OCI-LY1 (cell line): ENCODE measurements at regions not wholly inside any gene's neighbourhood (a gene's known extent, or its start where the extent isn't known, plus 50 kb on each side); places are given as distances from the start of the nearest gene placed in this dataset.

ENCODE experiments used
- CTCF ChIP-seq: fragments of 200-600 bp; sonication (generic), shearing (Covaris generic); IDR thresholded peaks from 2 replicates; pipeline ENCODE4 v1.5.1; 2017; ENCODE audit warnings: mild to moderate bottlenecking, antibody characterized with exemption, low read length, moderate library complexity, mixed read lengths
- EZH2 ChIP-seq: fragments of 200-600 bp; sonication (generic), shearing (Covaris generic); IDR thresholded peaks from 2 replicates; pipeline ENCODE4 v1.8.0; 2017; ENCODE audit warnings: borderline replicate concordance, mixed run types, mild to moderate bottlenecking, antibody characterized with exemption, low read length, moderate library complexity, mixed read lengths

DNA sequence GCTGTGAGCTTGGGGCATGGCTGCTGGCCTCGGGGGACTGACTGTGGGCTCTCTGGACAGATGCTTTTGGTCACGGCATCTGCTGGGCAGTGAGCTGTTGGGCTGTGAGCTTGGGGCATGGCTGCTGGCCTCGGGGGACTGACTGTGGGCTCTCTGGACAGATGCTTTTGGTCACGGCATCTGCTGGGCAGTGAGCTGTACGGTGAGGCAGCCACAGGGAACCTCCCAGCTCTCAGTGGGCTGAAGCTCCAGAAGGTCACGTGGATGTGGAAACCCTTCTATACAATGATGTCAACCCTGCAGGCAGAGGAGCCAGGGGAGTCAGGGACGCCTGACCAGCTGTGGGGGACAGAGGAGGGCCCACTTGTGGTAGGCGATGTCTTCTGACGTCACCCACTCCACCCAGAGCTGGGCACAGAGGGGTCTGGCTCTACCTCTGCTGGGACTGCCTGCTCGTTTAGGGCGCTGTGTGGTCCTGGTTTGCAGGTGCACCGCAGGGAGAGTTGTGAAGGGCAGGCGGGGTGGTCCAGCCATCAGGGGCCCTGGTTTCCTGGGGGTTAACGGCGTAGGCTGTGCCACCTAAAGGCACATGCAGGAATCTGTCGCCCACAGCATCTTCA, 1331.3 kb downstream of the BRD1 start:
- no peak for TF ChIP-seq CTCF
- no peak for TF ChIP-seq EZH2
